Fibroblast of lung (primary cell): ENCODE measurements at regions not wholly inside any gene's neighbourhood (a gene's known extent, or its start where the extent isn't known, plus 50 kb on each side); places are given as distances from the start of the nearest gene placed in this dataset.

Experiments used
- EZH2 ChIP-seq: IDR thresholded peaks from 2 replicates; pipeline ENCODE4 v1.5.1; 2012; ENCODE audit warnings: low read length, control low read depth, mild to moderate bottlenecking; ENCODE audit errors: missing control alignments
- TF ChIP-seq, protein P1 (sequence below), 2 donors: IDR thresholded peaks in 1 of 2; conservative IDR thresholded peaks in 1 of 2; 1 replicate in 1 of 2; 2 replicates in 1 of 2; pipeline ENCODE4 v1.5.1; 2011 to 2012; ENCODE audit warnings: low read length in 2 of 2, control low read depth in 1 of 2, inconsistent platforms in 1 of 2, low read depth in 1 of 2, mild to moderate bottlenecking in 1 of 2

GRCh38 chr3:34686541-34686940 is 888.1 kb downstream of the PDCD6IP start:
- TF ChIP-seq, protein P1, sequence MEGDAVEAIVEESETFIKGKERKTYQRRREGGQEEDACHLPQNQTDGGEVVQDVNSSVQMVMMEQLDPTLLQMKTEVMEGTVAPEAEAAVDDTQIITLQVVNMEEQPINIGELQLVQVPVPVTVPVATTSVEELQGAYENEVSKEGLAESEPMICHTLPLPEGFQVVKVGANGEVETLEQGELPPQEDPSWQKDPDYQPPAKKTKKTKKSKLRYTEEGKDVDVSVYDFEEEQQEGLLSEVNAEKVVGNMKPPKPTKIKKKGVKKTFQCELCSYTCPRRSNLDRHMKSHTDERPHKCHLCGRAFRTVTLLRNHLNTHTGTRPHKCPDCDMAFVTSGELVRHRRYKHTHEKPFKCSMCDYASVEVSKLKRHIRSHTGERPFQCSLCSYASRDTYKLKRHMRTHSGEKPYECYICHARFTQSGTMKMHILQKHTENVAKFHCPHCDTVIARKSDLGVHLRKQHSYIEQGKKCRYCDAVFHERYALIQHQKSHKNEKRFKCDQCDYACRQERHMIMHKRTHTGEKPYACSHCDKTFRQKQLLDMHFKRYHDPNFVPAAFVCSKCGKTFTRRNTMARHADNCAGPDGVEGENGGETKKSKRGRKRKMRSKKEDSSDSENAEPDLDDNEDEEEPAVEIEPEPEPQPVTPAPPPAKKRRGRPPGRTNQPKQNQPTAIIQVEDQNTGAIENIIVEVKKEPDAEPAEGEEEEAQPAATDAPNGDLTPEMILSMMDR (conservative IDR thresholded peaks at IDR 0.05 in 1 of 2, IDR thresholded peaks at IDR 0.05 in 1 of 2; ENCODE audit: low read depth in 1 of 2, low read length in 2 of 2) = no peak
- no peak for TF ChIP-seq EZH2
